Panc1 (cell line): ENCODE measurements at regions not wholly inside any gene's neighbourhood (a gene's known extent, or its start where the extent isn't known, plus 50 kb on each side); places are given as distances from the start of the nearest gene placed in this dataset.

Experiments
- ATAC-seq: fragments of 200-7000 bp; cut with Tn5 transposase; 2 replicates; pipeline ENCODE4 v1.9.1; 2020; ENCODE audit warnings: mild to moderate bottlenecking, moderate library complexity
- BruUV-seq: library from RNA; stranded (reverse); fragments of 400-500 nt; replicated peaks from 2 replicates; lab custom pipeline; 2021; lab: Mats Ljungman, UMichigan
- CTCF ChIA-PET: fragments of 300-600 bp; sonication (Branson Sonifier 250); formaldehyde crosslinking; loops from one replicate; lab custom pipeline; 2022; ENCODE audit warnings: antibody characterized with exemption; lab: Charles Lee
- POLR2A ChIA-PET: fragments of 300-600 bp; sonication (Branson Sonifier 250); formaldehyde crosslinking; loops from one replicate; lab custom pipeline; 2022; ENCODE audit warnings: antibody characterized with exemption; lab: Charles Lee
- DNase-seq: peaks from one replicate; pipeline ENCODE4 v3.0.0-alpha.2; 2010; ENCODE audit warnings: low read depth, low spot score
- H3K27ac ChIP-seq: 2 replicates; pipeline ENCODE4 v1.5.1; 2011; ENCODE audit warnings: mild to moderate bottlenecking, low read length, inconsistent platforms
- H3K27me3 ChIP-seq: fragments of 200-500 bp; sonication (Bioruptor generic); 2 replicates; pipeline ENCODE4 v1.6.0; 2014; ENCODE audit warnings: low read length, inconsistent platforms; ENCODE audit not compliant: control insufficient read depth, insufficient read depth
- H3K36me3 ChIP-seq: fragments of 200-500 bp; sonication (Bioruptor generic); 2 replicates; pipeline ENCODE4 v1.5.1; 2014; ENCODE audit warnings: inconsistent platforms, mild to moderate bottlenecking, low read length, moderate library complexity; ENCODE audit not compliant: control insufficient read depth, insufficient read depth
- H3K4me1 ChIP-seq: 2 replicates; pipeline ENCODE4 v1.5.1; 2011; ENCODE audit warnings: inconsistent platforms, mild to moderate bottlenecking, low read length, moderate library complexity; ENCODE audit not compliant: control insufficient read depth, insufficient read depth
- H3K4me3 ChIP-seq, 2 experiments: 2 replicates each; pipeline ENCODE4 v1.5.1; 2011 to 2012; ENCODE audit warnings: low read depth in 2 of 2, low read length in 2 of 2, mild to moderate bottlenecking in 2 of 2, inconsistent platforms in 1 of 2, moderate library complexity in 1 of 2
- H3K9me3 ChIP-seq: fragments of 200-500 bp; sonication (Bioruptor generic); 2 replicates; pipeline ENCODE4 v1.5.1; 2014; ENCODE audit warnings: low read depth, mild to moderate bottlenecking, inconsistent platforms, low read length, moderate library complexity; ENCODE audit not compliant: control insufficient read depth, insufficient read depth
- POLR2AphosphoS5 ChIP-seq: IDR thresholded peaks from 2 replicates; pipeline ENCODE4 v1.6.1; 2012; ENCODE audit warnings: mild to moderate bottlenecking, low read depth, low read length, moderate library complexity
- REST ChIP-seq, 2 experiments: IDR thresholded peaks; 2 replicates each; pipeline ENCODE4 v1.6.1; 2011 to 2012; ENCODE audit warnings: low read depth in 2 of 2, control low read depth in 1 of 2, low read length in 1 of 2, mild to moderate bottlenecking in 1 of 2, moderate library complexity in 1 of 2; ENCODE audit not compliant: insufficient read depth in 1 of 2
- SIN3A ChIP-seq: IDR thresholded peaks from 2 replicates; pipeline ENCODE4 v1.6.1; 2012; ENCODE audit warnings: low read depth, mild to moderate bottlenecking, low read length, moderate library complexity, borderline replicate concordance; ENCODE audit not compliant: insufficient read depth
- TCF7L2 ChIP-seq: IDR thresholded peaks from 2 replicates; pipeline ENCODE4 v1.6.1; 2011; ENCODE audit warnings: mild to moderate bottlenecking, low read depth, low read length, inconsistent platforms
- in situ Hi-C: cut with HindIII; loops from 2 replicates; pipeline ENCODE4 v1.10.0; 2016; ENCODE audit warnings: low sequenced_read_pairs, low pct_unique_long_range_greater_than_20kb
- intact Hi-C: fragments of 100-400 bp; cut with micrococcal nuclease; formaldehyde crosslinking; loops from one replicate; pipeline ENCODE4 v1.10.0; 2022; ENCODE audit not compliant: unreplicated experiment
- TF ChIP-seq, protein P1 (sequence below): fragments of 450-650 bp; IDR thresholded peaks from 2 replicates; pipeline ENCODE4 v1.5.1; 2017; ENCODE audit warnings: mild to moderate bottlenecking

GRCh38 chr14:24712909-24713308, 78.9 kb upstream of the GZMB start:
- intact Hi-C loops, result loop anchor here (5.0 kb wide), 1 partner anchor 439 kb away; no protein-coding TSS in a partner anchor
- Histone ChIP-seq H3K4me1 (no peaks in the 10 kb centered on the region), H3K27ac (no peak overlapping the region), H3K27me3 (no peaks in the 10 kb centered on the region), H3K4me3 (no peak overlapping the region), H3K9me3 (no peaks in the 10 kb centered on the region), H3K36me3 (no peaks in the 10 kb centered on the region)
- DNase-seq (no peak), ATAC-seq (no peak)
- BruUV-seq, result no TSS peak
- in situ Hi-C loops, result no loop called here
- ChIA-PET CTCF (no interaction called here), POLR2A (no interaction called here)
- TF ChIP-seq REST (IDR thresholded peaks at IDR 0.05; ENCODE audit: insufficient read depth in 1 of 2, low read depth in 2 of 2, low read length in 1 of 2), result no peak
- no peak for TF ChIP-seq POLR2AphosphoS5
- TF ChIP-seq, protein P1, sequence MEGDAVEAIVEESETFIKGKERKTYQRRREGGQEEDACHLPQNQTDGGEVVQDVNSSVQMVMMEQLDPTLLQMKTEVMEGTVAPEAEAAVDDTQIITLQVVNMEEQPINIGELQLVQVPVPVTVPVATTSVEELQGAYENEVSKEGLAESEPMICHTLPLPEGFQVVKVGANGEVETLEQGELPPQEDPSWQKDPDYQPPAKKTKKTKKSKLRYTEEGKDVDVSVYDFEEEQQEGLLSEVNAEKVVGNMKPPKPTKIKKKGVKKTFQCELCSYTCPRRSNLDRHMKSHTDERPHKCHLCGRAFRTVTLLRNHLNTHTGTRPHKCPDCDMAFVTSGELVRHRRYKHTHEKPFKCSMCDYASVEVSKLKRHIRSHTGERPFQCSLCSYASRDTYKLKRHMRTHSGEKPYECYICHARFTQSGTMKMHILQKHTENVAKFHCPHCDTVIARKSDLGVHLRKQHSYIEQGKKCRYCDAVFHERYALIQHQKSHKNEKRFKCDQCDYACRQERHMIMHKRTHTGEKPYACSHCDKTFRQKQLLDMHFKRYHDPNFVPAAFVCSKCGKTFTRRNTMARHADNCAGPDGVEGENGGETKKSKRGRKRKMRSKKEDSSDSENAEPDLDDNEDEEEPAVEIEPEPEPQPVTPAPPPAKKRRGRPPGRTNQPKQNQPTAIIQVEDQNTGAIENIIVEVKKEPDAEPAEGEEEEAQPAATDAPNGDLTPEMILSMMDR, result no peak
- TF ChIP-seq SIN3A, result no peak
- TF ChIP-seq TCF7L2, result no peak

GRCh38 chr14:24712374-24712773, 78.4 kb upstream of the GZMB start:
- Histone ChIP-seq H3K4me1 (no peaks in the 10 kb centered on the region), H3K36me3 (no peaks in the 10 kb centered on the region), H3K4me3 (no peak overlapping the region), H3K27me3 (no peaks in the 10 kb centered on the region), H3K27ac (no peak overlapping the region), H3K9me3 (no peaks in the 10 kb centered on the region)
- intact Hi-C loops, result loop anchor here (5.0 kb wide), 1 partner anchor 440 kb away; no protein-coding TSS in a partner anchor
- ATAC-seq, result no peak
- no peak for DNase-seq
- CTCF ChIA-PET, result no interaction called here
- in situ Hi-C loops, result no loop called here
- TF ChIP-seq, protein P1, result no peak
- TF ChIP-seq POLR2AphosphoS5 (no peak), SIN3A (no peak), REST (IDR thresholded peaks at IDR 0.05; ENCODE audit: insufficient read depth in 1 of 2, low read depth in 2 of 2, low read length in 1 of 2) (no peak), TCF7L2 (no peak)
- no TSS peak for BruUV-seq
- POLR2A ChIA-PET, result no interaction called here
